ENCODE measurements at regions not wholly inside any gene's neighbourhood (a gene's known extent, or its start where the extent isn't known, plus 50 kb on each side); places are given as distances from the start of the nearest gene placed in this dataset.

DNA sequence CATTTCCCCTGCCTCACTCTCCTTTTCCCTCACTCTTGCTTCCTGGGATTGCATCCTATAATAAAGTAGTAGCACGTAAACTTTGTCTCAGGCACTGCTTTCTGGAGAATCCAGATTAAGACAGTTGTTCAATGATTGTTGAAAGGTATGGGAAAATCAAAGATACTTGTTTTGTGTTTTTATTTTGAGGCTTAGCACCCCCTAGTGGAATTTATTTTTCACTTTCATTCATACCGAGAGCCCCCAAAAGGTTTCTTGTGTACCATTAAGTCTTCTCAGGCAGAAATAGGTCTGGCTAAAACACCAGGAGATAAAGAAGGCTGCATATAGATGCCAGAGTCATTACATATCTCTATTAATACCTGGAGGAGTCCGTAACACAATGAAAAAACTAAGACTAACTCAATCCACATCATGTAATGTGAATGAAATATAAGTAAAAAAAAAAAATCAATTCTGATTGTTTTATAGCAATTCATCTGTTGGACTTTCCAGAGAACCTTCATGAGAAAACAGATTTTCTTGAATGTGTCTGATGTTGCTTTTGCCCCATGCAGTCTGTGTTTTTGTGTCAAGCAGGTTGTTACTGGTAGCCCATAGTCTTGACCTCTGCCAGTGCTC, 103.5 kb downstream of the RPE65 start:
- H3K4me1 ChIP-seq (ENCODE audit: insufficient read depth), result no peaks in the 10 kb centered on the region
- no peak overlapping the region for H2AFZ ChIP-seq
- no peaks in the 10 kb centered on the region for H3K27me3 ChIP-seq
- H3K36me3 ChIP-seq (replicated peaks; ENCODE audit: insufficient read depth, low read depth), result no peaks in the 10 kb centered on the region
- H4K20me1 ChIP-seq (ENCODE audit: insufficient read depth, poor library complexity, severe bottlenecking), result no peaks in the 10 kb centered on the region
- no peak overlapping the region for H3K4me2 ChIP-seq
- WGBS (ENCODE audit: low lambda C conversion rate, missing lambda C conversion rate), result 45% methylated on average over 3 of the region's 3 CpGs
- H3K27ac ChIP-seq, result no peak overlapping the region
- TF ChIP-seq, protein P1, sequence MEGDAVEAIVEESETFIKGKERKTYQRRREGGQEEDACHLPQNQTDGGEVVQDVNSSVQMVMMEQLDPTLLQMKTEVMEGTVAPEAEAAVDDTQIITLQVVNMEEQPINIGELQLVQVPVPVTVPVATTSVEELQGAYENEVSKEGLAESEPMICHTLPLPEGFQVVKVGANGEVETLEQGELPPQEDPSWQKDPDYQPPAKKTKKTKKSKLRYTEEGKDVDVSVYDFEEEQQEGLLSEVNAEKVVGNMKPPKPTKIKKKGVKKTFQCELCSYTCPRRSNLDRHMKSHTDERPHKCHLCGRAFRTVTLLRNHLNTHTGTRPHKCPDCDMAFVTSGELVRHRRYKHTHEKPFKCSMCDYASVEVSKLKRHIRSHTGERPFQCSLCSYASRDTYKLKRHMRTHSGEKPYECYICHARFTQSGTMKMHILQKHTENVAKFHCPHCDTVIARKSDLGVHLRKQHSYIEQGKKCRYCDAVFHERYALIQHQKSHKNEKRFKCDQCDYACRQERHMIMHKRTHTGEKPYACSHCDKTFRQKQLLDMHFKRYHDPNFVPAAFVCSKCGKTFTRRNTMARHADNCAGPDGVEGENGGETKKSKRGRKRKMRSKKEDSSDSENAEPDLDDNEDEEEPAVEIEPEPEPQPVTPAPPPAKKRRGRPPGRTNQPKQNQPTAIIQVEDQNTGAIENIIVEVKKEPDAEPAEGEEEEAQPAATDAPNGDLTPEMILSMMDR (IDR thresholded peaks at IDR 0.05; ENCODE audit: poor library complexity), result peak; percentile 54
- no peak for TF ChIP-seq EZH2 (IDR thresholded peaks at IDR 0.05; ENCODE audit: borderline replicate concordance)
- TF ChIP-seq EZH2phosphoT487 (IDR thresholded peaks at IDR 0.05; ENCODE audit: low read depth, severe bottlenecking, unreplicated experiment), result no peak
- no peaks in the 10 kb centered on the region for H3K9me3 ChIP-seq (ENCODE audit: low read depth)
- peak; percentile 13 for DNase-seq (ENCODE audit: low spot score)
- H3K9me2 ChIP-seq (replicated peaks; ENCODE audit: insufficient read depth), result no peaks in the 10 kb centered on the region
- H3K4me3 ChIP-seq, result no peak overlapping the region
- no peaks in the 10 kb centered on the region for H3K79me2 ChIP-seq

DNA sequence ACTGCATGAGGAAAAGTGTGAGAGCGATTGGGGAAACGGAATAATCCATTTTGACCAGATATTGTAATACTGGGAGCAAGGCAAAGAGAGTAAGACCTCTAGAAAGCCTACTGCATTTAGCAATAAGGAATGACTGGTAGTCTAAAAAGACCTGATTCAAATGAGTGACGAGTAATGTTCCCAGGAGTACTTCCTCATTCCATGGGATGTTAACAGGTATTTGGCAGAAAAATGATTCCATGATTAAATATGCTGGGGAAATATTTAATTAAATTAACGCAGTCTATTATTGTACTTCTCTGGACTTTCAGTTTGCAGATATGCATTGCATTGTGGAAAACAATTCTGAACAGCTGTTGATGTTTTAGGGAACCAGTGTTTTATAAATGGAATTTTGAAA, 105.5 kb downstream of the RPE65 start:
- H3K27ac ChIP-seq, result no peak overlapping the region
- H3K36me3 ChIP-seq (replicated peaks; ENCODE audit: insufficient read depth, low read depth), result no peaks in the 10 kb centered on the region
- no peaks in the 10 kb centered on the region for H3K9me3 ChIP-seq (ENCODE audit: low read depth)
- no peaks in the 10 kb centered on the region for H3K4me1 ChIP-seq (ENCODE audit: insufficient read depth)
- no peaks in the 10 kb centered on the region for H3K9me2 ChIP-seq (replicated peaks; ENCODE audit: insufficient read depth)
- no peak overlapping the region for H2AFZ ChIP-seq
- H4K20me1 ChIP-seq (ENCODE audit: insufficient read depth, poor library complexity, severe bottlenecking), result no peaks in the 10 kb centered on the region
- no peaks in the 10 kb centered on the region for H3K79me2 ChIP-seq
- H3K27me3 ChIP-seq, result no peaks in the 10 kb centered on the region
- no peak overlapping the region for H3K4me2 ChIP-seq
- no peak overlapping the region for H3K4me3 ChIP-seq
- no peak for TF ChIP-seq EZH2 (IDR thresholded peaks at IDR 0.05; ENCODE audit: borderline replicate concordance)
- no peak for TF ChIP-seq EZH2phosphoT487 (IDR thresholded peaks at IDR 0.05; ENCODE audit: low read depth, severe bottlenecking, unreplicated experiment)
- TF ChIP-seq, protein P1 (IDR thresholded peaks at IDR 0.05; ENCODE audit: poor library complexity), result no peak
- WGBS (ENCODE audit: low lambda C conversion rate, missing lambda C conversion rate), result 93% methylated on average over 4 of the region's 4 CpGs
- DNase-seq (ENCODE audit: low spot score), result no peak

GRCh38 chr1:68340951-68341350, 108.6 kb upstream of the WLS start:
- Histone ChIP-seq H3K9me3 (ENCODE audit: low read depth) (no peaks in the 10 kb centered on the region), H3K36me3 (replicated peaks; ENCODE audit: insufficient read depth, low read depth) (no peaks in the 10 kb centered on the region), H4K20me1 (ENCODE audit: insufficient read depth, poor library complexity, severe bottlenecking) (no peaks in the 10 kb centered on the region), H3K9me2 (replicated peaks; ENCODE audit: insufficient read depth) (no peaks in the 10 kb centered on the region), H3K27me3 (no peaks in the 10 kb centered on the region), H3K4me3 (no peak overlapping the region), H3K4me1 (ENCODE audit: insufficient read depth) (no peaks in the 10 kb centered on the region), H3K27ac (no peak overlapping the region), H3K4me2 (no peak overlapping the region), H3K79me2 (no peaks in the 10 kb centered on the region), H2AFZ (no peak overlapping the region)
- no peak for DNase-seq (ENCODE audit: low spot score)
- 53% methylated on average over 5 of the region's 5 CpGs for WGBS (ENCODE audit: low lambda C conversion rate, missing lambda C conversion rate)
- TF ChIP-seq EZH2 (IDR thresholded peaks at IDR 0.05; ENCODE audit: borderline replicate concordance), result no peak
- TF ChIP-seq, protein P1 (IDR thresholded peaks at IDR 0.05; ENCODE audit: poor library complexity), result no peak
- TF ChIP-seq EZH2phosphoT487 (IDR thresholded peaks at IDR 0.05; ENCODE audit: low read depth, severe bottlenecking, unreplicated experiment), result no peak

DNA sequence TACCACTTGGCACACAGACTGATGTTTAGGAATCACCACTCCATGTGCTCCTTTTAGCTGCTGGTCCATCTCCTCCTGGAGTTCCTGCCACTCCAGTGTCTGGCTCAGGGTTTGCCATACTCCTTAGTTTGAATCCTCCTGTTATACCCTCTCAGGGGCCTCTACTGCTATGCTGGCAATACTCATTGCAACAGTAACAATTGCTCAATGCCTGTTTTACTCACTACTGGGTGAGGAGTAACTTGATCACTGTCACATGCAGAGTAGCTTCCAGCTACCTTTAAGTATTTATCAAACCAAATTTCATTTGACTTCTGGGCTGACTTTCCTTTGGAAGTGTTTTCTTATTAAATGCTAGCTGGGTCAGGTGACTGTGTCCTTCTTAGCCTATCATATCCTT, 107.2 kb upstream of the WLS start:
- peak; percentile 40 for DNase-seq (ENCODE audit: low spot score)
- no peak overlapping the region for H3K4me2 ChIP-seq
- H3K9me2 ChIP-seq (replicated peaks; ENCODE audit: insufficient read depth), result no peaks in the 10 kb centered on the region
- H3K79me2 ChIP-seq, result no peaks in the 10 kb centered on the region
- H3K27ac ChIP-seq, result no peak overlapping the region
- H3K36me3 ChIP-seq (replicated peaks; ENCODE audit: insufficient read depth, low read depth), result no peaks in the 10 kb centered on the region
- no peaks in the 10 kb centered on the region for H3K4me1 ChIP-seq (ENCODE audit: insufficient read depth)
- no peaks in the 10 kb centered on the region for H3K9me3 ChIP-seq (ENCODE audit: low read depth)
- no peaks in the 10 kb centered on the region for H3K27me3 ChIP-seq
- H3K4me3 ChIP-seq, result no peak overlapping the region
- no peak overlapping the region for H2AFZ ChIP-seq
- no peaks in the 10 kb centered on the region for H4K20me1 ChIP-seq (ENCODE audit: insufficient read depth, poor library complexity, severe bottlenecking)
- TF ChIP-seq, protein P1 (IDR thresholded peaks at IDR 0.05; ENCODE audit: poor library complexity), result no peak
- TF ChIP-seq EZH2phosphoT487 (IDR thresholded peaks at IDR 0.05; ENCODE audit: low read depth, severe bottlenecking, unreplicated experiment), result no peak
- TF ChIP-seq EZH2 (IDR thresholded peaks at IDR 0.05; ENCODE audit: borderline replicate concordance), result no peak
